Vagina (tissue), 2 donors: ENCODE measurements at regions not wholly inside any gene's neighbourhood (a gene's known extent, or its start where the extent isn't known, plus 50 kb on each side); places are given as distances from the start of the nearest gene placed in this dataset.

Experiments used
- CTCF ChIP-seq, 3 experiments: fragments of 450-650 bp in 2 of 3; fragments of 200-600 bp in 1 of 3; sonication (generic) in 1 of 3; IDR thresholded peaks; one replicate each; pipeline ENCODE4 v1.5.1; 2017 to 2019; ENCODE audit warnings: antibody characterized with exemption in 3 of 3, mild to moderate bottlenecking in 2 of 3, moderate library complexity in 2 of 3
- POLR2A ChIP-seq, 2 donors: fragments of 450-650 bp; IDR thresholded peaks; one replicate each; pipeline ENCODE4 v1.6.1; 2017; ENCODE audit warnings: antibody characterized with exemption in 2 of 2, mild to moderate bottlenecking in 2 of 2, moderate library complexity in 2 of 2

- TF ChIP-seq CTCF (IDR thresholded peaks at IDR 0.05) (no peak), POLR2A (IDR thresholded peaks at IDR 0.05) (no peak)
Measured at GRCh38 chr20:18988701-18989100, 175.1 kb downstream of the SCP2D1 start.
